HK-2 (cell line): ENCODE measurements at regions not wholly inside any gene's neighbourhood (a gene's known extent, or its start where the extent isn't known, plus 50 kb on each side); places are given as distances from the start of the nearest gene placed in this dataset.

Experiments used
- DNase-seq: peaks from one replicate; pipeline ENCODE4 v3.0.0-alpha.2; 2018; ENCODE audit not compliant: unreplicated experiment

DNA sequence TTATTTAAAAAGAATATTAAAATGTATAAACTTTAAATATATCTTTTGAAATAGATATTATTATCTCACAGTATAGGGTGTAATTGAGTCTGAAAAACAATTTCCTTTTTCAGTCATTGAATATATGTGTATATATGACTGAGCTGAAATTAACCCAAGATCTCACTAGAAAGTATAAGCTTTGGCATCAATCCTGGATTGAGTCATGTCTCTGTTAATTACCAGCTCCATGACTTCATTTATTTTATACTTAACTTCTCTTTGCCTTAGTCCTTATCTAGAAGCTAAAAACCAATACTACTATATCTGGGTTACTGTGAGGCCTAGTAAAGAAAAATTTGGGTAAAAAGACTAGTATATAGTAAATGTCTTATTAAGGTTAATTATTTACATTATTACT is 1020.3 kb downstream of the LRFN5 start:
- no peak for DNase-seq

DNA sequence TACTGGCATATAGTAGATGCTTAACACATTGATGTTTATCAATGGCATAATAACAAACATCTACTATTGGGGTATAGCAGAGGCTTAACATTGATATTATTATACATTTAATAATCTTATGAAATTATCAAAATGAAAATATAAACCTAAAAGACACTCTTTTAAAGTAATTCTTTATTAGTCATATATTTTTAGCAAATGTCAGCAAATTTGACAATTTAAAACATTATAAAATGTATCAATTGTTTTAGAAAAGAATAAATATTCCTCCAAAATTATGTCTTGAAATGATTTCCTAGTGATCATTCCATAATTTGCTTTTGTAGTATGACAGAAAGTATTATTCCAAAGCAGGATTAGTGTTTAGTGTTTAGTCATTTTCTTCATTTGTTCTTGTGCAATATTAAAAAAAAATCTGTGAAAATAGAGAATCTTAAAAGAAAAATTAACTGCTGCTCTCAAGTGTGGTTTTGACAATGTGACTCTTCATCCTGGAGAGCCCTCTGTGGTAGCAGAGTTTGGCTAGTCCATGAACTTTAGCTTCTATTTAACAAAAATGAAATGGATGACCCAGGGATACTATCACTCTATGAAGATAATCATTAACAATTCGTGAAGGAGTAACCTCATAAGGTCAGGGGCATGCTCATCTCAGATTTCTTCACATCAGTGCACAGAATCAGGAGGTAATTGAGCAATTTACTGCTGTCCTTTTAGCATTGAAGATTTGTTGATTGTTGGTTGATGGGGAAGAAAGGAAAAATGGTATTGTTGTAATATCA is 1018.5 kb downstream of the LRFN5 start:
- peak; percentile 4 for DNase-seq

DNA sequence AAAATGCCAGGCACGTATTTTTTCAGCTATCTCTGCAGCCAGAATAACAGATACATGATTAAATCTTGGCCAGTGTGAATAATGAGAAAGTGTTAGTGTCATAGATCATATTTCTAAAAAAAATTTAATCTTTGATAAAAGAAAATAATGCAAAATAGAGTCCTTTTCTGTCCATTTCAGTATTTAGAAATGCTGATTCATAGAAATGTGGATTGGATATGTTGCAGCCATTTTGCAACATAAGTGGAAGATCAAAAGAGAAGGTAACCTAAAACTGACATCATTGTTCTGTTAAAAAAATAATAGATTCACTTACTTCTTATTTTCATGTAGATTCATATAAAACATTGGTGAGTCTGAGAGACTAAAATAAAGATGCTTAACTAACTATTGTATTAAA is 1010.3 kb downstream of the LRFN5 start:
- no peak for DNase-seq

DNA sequence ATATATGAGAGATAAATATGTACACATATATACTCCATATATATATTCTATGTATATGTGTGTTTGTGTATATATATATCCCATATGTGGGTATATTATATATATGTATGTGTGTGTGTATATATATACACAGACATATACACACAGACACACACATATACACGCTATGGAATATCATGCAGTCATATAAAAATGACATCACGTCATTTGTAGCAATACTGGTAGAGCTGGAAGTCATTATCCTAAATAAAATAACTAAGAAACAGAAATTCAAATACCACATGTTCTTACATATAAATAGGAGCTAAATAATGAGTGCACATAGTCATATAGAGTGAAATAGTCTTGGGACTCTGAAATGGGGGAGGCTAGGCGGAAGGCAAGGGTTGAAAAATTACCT is 1000.2 kb downstream of the LRFN5 start:
- DNase-seq: no peak

DNA sequence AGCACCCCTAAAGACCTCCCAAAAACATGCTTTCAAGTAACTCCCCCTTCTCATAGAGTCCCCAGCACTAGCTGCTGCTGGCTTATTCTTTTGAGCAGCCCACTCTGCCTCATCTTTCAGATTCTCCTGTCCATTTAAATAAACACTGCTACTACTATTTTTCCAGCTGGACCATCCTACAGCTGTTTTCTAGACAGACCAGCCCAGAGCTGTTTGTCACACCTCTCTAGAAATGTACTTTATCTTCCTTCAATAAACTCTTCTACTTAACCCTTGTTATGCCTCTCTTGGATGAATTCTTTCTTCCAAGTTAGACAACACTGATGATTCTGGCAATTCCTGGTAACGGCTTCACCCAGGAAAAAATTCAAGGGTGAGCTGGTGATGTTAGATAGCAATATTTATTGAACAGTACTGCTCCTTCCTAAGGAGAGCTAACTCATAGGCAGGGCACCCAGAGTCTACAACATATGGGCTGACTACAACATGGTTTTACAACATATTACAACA is 995.7 kb downstream of the LRFN5 start:
- no peak for DNase-seq

DNA sequence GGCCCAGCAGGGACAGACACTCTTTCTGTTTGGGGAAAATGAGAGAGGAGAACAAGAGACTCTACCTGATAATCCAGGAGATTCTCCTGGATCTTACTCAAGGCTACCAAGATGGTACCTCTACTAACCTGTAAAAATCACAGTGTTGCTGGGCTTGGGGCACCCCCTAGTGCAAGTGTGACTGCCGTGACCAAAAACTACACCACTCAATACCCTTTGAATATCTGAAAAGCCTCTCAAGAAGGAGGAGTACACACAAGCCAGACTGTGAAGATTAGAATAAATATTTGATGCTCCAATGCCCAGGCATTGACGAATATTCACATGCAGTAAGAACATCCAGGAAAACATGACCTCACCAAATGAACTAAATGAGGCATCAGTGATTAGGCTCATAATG is 965.4 kb downstream of the LRFN5 start:
- no peak for DNase-seq

DNA sequence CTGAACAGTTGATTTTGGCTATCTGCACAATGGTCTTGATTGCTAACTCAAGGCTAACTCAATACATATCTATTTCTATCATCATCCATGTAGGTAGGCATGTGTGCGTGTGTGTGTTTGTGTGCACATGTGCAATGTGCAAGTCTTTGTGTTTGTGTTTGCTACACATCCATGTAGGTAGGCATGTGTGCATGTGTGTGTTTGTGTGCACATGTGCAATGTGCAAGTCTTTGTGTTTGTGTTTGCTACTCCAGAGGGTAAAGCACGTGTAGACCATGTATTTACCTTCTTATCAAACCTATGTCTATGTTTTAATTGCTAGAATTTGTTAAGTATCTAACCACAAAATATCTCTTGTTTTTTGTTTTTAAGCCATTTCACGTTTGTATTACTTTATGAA is 962.6 kb downstream of the LRFN5 start:
- DNase-seq: no peak

DNA sequence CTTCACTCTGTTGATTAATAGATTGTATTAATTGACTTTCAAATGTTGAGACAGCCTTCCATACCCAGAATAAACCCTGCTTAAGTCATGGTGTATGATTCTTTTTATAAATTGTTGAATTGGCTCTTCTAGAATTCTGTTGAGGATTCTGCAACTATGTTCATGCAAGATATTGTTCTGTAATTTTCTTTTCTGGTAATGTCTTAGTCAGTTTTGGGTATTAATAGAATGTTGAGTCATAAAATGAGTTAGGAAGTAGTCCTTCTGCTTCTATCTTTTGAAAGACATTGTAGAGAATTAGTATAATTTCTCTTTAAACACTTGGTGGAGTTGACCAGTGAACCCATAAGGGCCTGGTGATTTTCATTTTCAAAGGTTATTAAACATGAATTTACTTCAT is 958.9 kb downstream of the LRFN5 start:
- no peak for DNase-seq

DNA sequence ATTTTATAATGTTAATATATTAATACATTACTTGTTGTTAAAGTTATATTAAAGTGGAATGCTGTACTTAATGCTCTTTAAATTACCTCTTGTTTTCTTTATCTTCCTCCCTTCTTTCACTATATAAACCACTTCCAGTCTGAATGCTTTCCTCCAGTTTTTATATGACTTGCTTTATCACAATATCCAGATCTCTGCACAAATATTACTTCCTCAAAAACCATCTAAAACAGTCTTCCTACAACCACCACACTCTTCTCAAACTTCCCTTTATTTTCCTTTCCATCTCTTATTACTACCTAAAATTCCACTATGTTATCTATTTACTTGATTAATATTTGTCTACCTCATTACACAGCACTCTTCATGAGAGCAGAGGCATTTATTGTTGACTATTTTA is 956.6 kb downstream of the LRFN5 start:
- no peak for DNase-seq

DNA sequence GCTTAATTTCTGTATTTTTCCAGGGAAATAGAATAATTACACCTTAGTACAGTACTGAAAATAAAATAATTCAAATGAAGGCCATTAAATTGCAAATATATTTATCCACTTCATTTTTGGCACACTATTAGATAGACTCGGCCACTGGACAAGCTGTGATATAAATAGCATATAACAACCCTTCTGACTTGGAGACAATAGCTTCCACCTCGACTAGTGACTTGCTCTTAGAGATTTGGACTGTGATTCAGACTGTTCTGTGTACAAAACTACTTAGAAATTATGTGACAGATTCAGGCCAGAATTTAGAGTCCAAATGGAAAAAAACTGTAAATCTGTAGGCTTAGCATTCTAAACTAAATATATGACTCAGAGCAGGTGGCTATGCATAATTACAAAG is 949.9 kb downstream of the LRFN5 start:
- no peak for DNase-seq

DNA sequence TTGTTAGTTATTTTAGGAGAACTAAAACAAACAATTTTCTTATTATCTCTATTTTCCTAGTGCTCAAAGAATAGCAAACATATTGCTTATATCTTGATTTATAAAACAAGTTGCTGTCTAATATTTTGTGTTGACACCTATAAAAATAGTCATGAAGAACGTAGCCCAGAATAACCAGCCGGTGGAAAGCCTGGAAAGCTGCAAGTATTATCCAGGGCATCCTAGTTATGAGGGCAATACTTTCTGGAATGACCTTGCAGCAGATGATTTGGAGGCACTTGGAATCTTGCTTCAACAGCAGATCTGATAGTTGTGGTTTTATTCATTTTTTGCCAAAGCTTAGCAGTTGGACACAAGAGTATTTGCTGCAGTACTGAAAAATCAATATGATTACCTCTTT is 948.7 kb downstream of the LRFN5 start:
- DNase-seq: no peak

DNA sequence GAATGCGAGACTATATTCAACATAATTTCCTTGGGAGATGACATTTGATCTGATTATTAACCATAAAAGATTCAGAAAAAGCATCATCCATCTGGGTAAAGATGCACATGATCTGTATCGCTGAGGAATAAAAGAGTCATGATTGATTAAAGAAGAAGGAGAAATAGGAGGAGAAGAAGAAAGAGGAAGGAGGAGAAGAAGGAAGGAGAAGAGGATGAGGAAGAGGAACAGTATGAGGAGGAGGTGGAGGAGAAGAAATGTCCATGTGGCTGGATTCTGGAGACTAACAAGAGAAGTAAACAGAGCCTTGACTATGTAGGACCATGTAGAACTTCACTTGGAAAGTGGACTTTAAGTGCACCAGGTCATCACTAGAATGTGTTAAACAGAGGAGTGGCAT is 947.4 kb downstream of the LRFN5 start:
- no peak for DNase-seq

DNA sequence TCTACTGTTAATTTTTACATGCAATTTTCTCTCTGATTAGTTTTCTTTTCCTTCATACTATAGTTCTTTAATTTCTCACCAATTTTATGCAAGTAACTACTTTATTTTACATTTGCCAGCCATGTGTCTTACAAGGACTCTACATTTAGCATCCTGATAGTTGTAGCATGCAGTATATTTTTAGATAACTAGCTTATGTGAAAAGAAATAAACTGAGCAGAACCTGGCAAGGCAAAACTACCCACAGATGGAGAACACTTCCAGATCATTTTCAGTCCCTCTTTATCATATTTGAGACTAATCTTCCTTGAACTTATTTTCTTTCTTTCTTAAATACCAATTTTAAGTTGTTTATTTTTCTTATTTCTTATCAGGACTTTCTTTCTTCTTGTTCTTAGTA is 943.6 kb downstream of the LRFN5 start:
- no peak for DNase-seq

DNA sequence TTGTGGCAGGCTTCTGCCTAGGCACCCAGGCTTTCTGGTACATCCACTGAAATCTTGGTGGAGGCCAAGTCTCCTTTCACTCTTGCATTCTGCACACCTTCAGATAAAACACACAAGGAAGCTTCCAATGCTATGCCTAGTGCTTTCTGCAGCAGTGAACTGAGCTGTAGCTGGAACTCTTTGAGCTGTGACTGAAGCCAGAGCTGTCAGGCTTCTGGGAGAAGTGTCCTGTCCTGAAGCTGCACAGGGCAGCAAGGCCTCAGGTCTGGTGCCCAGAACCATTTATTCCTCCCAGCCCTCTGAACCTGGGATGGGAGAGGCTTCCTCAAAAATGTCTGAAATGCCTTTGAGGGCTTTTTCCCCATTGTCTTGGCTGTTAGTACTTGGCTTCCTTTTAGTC is 941.7 kb downstream of the LRFN5 start:
- no peak for DNase-seq

DNA sequence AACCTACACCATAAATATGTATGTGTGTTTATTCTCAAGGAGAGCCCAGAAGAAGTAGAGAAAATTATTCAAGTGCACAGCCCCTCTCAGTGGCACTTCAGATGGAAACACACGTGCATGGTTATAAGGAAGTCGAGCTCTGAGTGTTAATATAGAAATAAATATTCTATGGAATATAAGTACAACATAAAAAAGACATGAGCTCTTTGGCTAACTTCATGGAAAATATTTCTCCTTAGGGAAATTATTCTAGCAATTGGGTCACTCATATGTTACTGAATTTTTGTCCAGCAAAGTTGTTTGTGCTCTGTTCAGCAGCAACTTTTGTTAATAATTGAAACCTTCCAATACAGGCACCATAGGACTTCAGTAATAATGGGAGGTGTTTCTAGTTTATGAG is 939.0 kb downstream of the LRFN5 start:
- DNase-seq: no peak

DNA sequence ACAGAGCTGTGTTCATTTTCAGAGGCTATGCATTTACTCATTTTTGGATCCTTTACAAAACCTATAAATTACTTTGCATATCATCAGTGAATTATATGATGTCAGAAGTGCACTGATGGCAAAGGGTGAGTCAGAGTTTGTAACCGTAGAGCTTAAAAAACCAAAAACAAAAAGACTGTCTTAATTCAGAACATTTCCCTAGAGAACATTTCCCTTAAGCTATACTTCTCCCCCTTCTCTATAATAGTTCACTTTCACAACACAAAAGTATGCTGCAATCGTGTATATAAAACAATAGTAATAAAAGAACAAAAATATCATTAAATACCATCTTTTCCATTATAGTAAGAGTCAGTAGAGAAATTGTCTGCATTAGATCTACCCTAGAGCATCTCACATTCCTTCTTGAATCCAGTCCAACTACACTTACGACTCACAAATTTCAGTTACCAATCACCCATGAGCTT is 934.9 kb downstream of the LRFN5 start:
- DNase-seq: no peak

DNA sequence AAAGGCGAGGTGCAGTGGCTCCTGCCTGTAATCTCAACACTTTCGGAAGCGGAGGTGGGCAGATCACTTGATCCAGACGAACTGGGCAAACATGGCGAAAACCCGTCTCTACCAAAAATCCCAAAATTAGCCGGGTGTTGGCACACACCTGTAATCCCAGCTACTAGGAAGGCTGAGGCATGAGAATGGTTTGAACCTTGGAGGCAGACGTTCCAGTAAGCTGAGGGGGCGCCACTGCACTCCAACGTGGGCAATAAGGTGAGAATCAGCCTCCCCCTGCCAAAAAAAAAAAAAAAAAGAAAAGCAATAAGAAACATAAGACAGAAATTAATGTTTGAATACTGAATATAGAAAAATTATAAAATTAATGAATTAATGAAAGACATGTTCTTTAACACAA is 928.7 kb downstream of the LRFN5 start:
- DNase-seq: no peak

DNA sequence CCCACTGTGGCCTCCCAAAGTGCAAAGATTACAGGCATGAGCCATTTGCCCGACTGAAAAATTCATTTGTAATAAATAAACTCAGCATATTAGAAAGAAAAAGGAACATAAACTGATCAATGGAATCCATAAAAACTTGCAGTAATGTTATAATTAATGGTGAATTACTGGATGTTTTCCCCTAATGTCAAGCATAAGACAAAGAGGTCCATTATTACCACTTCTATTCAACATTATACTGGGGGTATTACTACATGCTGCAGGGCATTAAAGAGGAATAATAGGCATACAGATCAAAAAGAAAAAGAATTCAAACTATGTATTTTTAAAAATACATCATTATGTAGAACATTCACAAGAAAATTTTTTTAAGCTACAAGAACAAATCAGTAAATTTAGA is 926.8 kb downstream of the LRFN5 start:
- DNase-seq: no peak

DNA sequence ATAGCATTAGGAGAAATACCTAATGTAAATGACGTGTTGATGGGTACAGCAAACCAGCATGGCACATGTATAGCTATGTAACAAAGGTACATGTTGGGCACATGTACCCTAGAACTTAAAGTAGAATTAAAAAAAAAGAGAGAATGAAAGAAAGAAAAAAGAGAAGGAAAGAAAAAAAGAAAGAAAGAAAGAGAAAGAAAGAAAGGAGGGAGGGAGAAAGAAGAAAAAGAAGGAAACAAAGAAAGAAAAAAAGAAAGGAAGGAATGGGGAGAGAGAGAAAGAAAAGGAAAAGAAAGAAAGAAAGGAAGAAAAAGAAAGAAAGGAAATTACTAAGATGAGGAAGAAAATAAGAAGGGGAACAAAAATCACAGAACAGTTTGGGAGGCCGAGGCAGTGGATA is 925.5 kb downstream of the LRFN5 start:
- DNase-seq: no peak

DNA sequence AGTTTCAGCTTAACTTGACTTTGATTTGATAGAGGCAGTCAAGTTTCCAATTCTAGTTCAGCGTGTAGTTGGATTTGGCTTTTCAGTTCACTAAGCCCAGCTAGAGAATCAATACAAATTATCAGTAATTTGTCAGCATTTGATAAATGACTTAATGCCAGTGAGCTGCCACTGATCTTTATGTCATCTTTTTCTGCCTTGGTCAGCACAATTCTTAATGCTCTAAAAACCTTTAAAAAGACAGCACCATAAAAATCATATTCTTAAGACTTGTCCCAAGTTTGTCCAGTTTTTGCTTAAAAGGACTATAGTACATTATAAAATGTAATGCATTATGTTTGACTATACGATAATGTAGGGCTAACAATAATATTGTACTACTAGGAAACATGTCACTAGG is 920.5 kb downstream of the LRFN5 start:
- DNase-seq: no peak

DNA sequence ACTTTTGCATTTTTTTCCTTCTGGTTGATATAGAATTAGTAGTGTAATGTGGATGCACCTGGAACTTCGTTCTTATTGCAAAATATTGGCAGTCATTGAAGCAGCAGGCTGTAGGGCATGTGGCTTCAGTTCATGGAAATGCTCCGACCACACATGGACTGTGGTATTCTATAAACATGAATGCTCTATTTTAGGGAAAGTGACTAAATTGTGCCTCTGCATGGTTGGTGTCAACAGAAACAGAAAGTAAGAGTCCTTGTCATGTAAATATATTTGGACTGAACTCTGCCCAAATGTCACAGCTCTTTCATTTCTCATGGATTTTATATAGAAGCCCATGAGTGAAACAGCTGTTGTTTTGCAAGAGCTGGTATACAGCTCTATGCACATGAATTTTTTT is 917.0 kb downstream of the LRFN5 start:
- DNase-seq: no peak

DNA sequence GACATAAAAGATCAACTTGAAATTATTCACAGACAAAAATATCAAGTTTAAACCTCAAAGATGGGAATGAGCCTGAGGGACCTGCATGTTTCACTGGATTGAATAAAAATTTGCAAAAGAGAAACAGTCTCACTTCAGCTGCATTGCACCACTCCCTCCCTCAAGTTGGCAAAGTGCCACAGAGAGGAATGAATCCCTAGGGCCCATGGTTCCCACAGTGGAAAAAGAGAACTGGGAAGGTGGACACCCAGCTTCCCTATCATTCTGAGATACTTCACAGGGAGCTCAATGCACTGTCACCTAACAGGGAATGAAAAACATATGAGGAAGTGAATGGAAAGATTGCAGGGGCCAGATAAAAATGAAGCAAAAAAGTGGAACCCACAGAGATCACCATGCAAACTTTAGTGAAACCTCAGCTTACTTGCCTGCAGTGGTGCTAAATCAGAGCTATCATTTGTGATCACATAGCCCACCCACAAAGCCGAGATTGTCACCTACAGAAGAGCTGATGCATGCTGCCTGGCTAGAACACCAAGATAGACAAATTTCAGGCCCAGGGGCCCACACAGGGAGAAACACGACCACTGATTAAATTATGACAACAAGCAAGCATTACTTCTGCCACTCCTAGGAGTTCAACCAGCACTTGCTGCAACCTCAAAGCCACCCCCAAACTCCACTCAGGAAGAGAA is 911.3 kb downstream of the LRFN5 start:
- DNase-seq: no peak

DNA sequence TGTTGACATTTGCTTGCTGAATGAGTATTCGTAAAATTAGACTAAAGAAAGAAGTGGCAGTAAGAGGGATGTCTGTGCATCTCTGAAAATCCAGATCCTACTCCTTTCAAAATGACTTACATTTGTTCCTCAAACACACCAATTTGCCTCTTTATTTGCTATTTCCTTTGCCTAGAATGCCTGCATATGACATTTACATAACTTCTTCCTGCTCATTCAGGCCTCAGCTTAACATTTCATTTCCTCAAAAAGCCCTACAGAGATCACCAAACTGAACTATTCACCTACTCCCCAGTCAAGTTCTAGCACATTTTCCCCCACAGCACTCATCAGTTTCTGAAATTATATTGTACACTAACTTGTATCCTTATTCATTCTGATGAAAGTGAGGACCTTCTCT is 907.2 kb downstream of the LRFN5 start:
- no peak for DNase-seq
